PC-3 (cell line): ENCODE measurements at regions not wholly inside any gene's neighbourhood (a gene's known extent, or its start where the extent isn't known, plus 50 kb on each side); places are given as distances from the start of the nearest gene placed in this dataset.
A peak's percentile ranks its signal among the peaks of the same experiment; 100 is the strongest.

Experiments
- ATAC-seq: fragments of 200-7000 bp; cut with Tn5 transposase; 2 replicates; pipeline ENCODE4 v1.9.1; 2020; ENCODE audit warnings: mild to moderate bottlenecking, moderate library complexity
- BruUV-seq: library from RNA; stranded (reverse); fragments of 400-500 nt; replicated peaks from 2 replicates; lab custom pipeline; 2021; lab: Mats Ljungman, UMichigan
- CTCF ChIA-PET: fragments of 300-600 bp; sonication (Branson Sonifier 250); formaldehyde crosslinking; loops from one replicate; lab custom pipeline; 2022; ENCODE audit warnings: antibody characterized with exemption; lab: Charles Lee
- POLR2A ChIA-PET: fragments of 300-600 bp; sonication (Branson Sonifier 250); formaldehyde crosslinking; loops from one replicate; lab custom pipeline; 2022; ENCODE audit warnings: antibody characterized with exemption; ENCODE audit not compliant: unreplicated experiment; lab: Charles Lee
- DNase-seq: peaks from one replicate; pipeline ENCODE4 v3.0.0-alpha.2; 2015
- H2AFZ ChIP-seq: fragments of 300-600 bp; sonication (generic); 2 replicates; pipeline ENCODE4 v1.6.0; 2016; ENCODE audit warnings: antibody characterized with exemption, low read length
- H3F3A ChIP-seq: fragments of 300-600 bp; sonication (generic); one replicate; pipeline ENCODE4 v1.6.0; 2017; ENCODE audit warnings: antibody characterized with exemption, low read length, control low read depth, mild to moderate bottlenecking; ENCODE audit not compliant: unreplicated experiment
- H3K27ac ChIP-seq: fragments of 300-600 bp; sonication (generic); 2 replicates; pipeline ENCODE4 v1.5.1; 2016; ENCODE audit warnings: mild to moderate bottlenecking, low read length
- H3K27me3 ChIP-seq: fragments of 300-600 bp; sonication (generic); 2 replicates; pipeline ENCODE4 v1.6.1; 2016; ENCODE audit warnings: low read length, mixed read lengths
- H3K36me3 ChIP-seq: fragments of 300-600 bp; sonication (generic); 2 replicates; pipeline ENCODE4 v1.6.1; 2016; ENCODE audit warnings: low read depth, mixed run types, low read length, mixed read lengths
- H3K4me1 ChIP-seq: fragments of 300-600 bp; sonication (generic); 2 replicates; pipeline ENCODE4 v1.5.1; 2016; ENCODE audit warnings: low read length; ENCODE audit not compliant: insufficient read depth
- H3K4me2 ChIP-seq: fragments of 300-600 bp; sonication (generic); 2 replicates; pipeline ENCODE4 v1.6.0; 2016; ENCODE audit warnings: low read length
- H3K4me3 ChIP-seq: fragments of 300-600 bp; sonication (generic); 2 replicates; pipeline ENCODE4 v1.5.1; 2016; ENCODE audit warnings: mild to moderate bottlenecking, low read length, mixed read lengths
- H3K79me2 ChIP-seq: fragments of 300-600 bp; sonication (generic); 2 replicates; pipeline ENCODE4 v1.6.1; 2017; ENCODE audit warnings: low read length, mixed read lengths
- H3K9ac ChIP-seq: fragments of 300-600 bp; sonication (generic); 2 replicates; pipeline ENCODE4 v1.6.0; 2016; ENCODE audit warnings: mild to moderate bottlenecking, low read length
- H3K9me2 ChIP-seq: fragments of 300-600 bp; sonication (generic); replicated peaks from 2 replicates; pipeline ENCODE4 v1.6.1; 2016; ENCODE audit warnings: mixed run types, low read length, mixed read lengths
- H3K9me3 ChIP-seq: fragments of 300-600 bp; sonication (generic); 2 replicates; pipeline ENCODE4 v1.6.1; 2016; ENCODE audit warnings: low read length, mixed read lengths
- H4K20me1 ChIP-seq: fragments of 300-600 bp; sonication (generic); 2 replicates; pipeline ENCODE4 v1.6.1; 2016; ENCODE audit warnings: low read length, mixed read lengths
- EZH2 ChIP-seq: fragments of 300-600 bp; sonication (generic); IDR thresholded peaks from one replicate; pipeline ENCODE4 v1.6.1; 2017; ENCODE audit warnings: antibody characterized with exemption, mild to moderate bottlenecking, low read length; ENCODE audit not compliant: unreplicated experiment
- EZH2phosphoT487 ChIP-seq: fragments of 300-600 bp; sonication (generic); IDR thresholded peaks from 2 replicates; pipeline ENCODE4 v1.6.1; 2018; ENCODE audit warnings: mild to moderate bottlenecking, antibody characterized with exemption, low read length, borderline replicate concordance
- intact Hi-C: fragments of 100-400 bp; cut with micrococcal nuclease; formaldehyde crosslinking; loops from 2 replicates; pipeline ENCODE4 v1.9.0; 2023
- TF ChIP-seq, protein P1 (sequence below): fragments of 300-600 bp; sonication (generic); conservative IDR thresholded peaks from 2 replicates; pipeline ENCODE4 v1.5.1; 2017; ENCODE audit warnings: antibody characterized with exemption, low read depth, mild to moderate bottlenecking, low read length

DNA sequence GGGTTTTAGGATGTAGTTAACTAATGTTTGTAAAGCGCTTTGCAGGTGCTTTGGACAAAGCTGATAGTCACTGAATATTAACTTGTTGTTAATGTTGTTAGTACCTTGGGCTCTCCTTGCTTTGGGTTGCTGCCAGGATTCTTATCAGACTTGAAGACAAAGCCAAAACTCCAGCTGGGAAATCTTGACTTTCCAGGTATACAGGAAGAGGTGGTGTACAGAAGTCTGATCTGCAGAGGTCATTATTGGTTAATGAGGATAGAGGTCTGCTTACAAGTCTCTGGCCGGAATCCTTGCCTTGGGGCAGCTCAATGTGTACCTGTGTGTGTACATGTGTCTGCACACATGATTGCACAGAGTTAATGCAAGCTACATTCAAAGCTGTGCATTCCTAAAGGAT lies 96.0 kb upstream of the POU3F1 start:
- no peaks in the 10 kb centered on the region for H3K9me3 ChIP-seq
- ATAC-seq (no peak), DNase-seq (no peak)
- H3K4me3 ChIP-seq: no peak overlapping the region
- H3F3A ChIP-seq: no peaks in the 10 kb centered on the region
- no peak overlapping the region for H3K27ac ChIP-seq
- TF ChIP-seq, protein P1, sequence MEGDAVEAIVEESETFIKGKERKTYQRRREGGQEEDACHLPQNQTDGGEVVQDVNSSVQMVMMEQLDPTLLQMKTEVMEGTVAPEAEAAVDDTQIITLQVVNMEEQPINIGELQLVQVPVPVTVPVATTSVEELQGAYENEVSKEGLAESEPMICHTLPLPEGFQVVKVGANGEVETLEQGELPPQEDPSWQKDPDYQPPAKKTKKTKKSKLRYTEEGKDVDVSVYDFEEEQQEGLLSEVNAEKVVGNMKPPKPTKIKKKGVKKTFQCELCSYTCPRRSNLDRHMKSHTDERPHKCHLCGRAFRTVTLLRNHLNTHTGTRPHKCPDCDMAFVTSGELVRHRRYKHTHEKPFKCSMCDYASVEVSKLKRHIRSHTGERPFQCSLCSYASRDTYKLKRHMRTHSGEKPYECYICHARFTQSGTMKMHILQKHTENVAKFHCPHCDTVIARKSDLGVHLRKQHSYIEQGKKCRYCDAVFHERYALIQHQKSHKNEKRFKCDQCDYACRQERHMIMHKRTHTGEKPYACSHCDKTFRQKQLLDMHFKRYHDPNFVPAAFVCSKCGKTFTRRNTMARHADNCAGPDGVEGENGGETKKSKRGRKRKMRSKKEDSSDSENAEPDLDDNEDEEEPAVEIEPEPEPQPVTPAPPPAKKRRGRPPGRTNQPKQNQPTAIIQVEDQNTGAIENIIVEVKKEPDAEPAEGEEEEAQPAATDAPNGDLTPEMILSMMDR: no peak
- intact Hi-C loops: no loop called here
- H3K4me2 ChIP-seq: no peak overlapping the region
- no peaks in the 10 kb centered on the region for H3K9me2 ChIP-seq
- H3K4me1 ChIP-seq: peaks cover 27% of the 10 kb centered on the region
- H3K27me3 ChIP-seq: no peaks in the 10 kb centered on the region; the same call in 1 of the 2 replicates
- ChIA-PET POLR2A (no interaction called here), CTCF (no interaction called here)
- H4K20me1 ChIP-seq: no peaks in the 10 kb centered on the region
- no peak overlapping the region for H3K9ac ChIP-seq
- no peak overlapping the region for H2AFZ ChIP-seq
- H3K79me2 ChIP-seq: no peaks in the 10 kb centered on the region
- BruUV-seq: no TSS peak
- no peaks in the 10 kb centered on the region for H3K36me3 ChIP-seq

DNA sequence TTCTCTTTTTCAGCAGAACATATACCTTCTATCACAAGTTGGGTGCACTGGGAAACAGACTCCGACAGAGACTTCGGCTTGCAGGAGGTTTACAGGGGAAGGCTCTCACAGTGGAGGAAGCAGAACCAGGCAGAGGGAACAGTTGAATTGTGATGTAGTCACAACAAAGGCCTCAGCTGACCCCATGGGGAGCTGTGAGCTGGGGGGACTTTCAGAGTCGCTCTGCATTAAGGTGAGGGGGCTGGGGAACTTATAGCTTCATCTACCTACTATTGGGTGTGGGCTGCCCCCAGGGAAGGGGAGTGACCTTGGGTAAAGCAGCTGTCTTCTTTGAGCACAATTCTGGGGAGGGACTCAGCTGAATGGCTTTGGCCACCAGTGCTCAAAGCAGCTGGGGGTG lies 94.9 kb upstream of the POU3F1 start:
- no peaks in the 10 kb centered on the region; the same call in 1 of the 2 replicates for H3K27me3 ChIP-seq
- no peaks in the 10 kb centered on the region for H3K79me2 ChIP-seq
- no peaks in the 10 kb centered on the region for H3K9me3 ChIP-seq
- H3K9me2 ChIP-seq: no peaks in the 10 kb centered on the region
- CTCF ChIA-PET: no interaction called here
- no peak for ATAC-seq
- H4K20me1 ChIP-seq: no peaks in the 10 kb centered on the region
- no peak overlapping the region for H3K9ac ChIP-seq
- H2AFZ ChIP-seq: no peak overlapping the region
- DNase-seq: no peak
- intact Hi-C loops: no loop called here
- H3K36me3 ChIP-seq: no peaks in the 10 kb centered on the region
- no peak overlapping the region for H3K27ac ChIP-seq
- BruUV-seq: no TSS peak
- H3K4me2 ChIP-seq: no peak overlapping the region
- POLR2A ChIA-PET: no interaction called here
- H3K4me1 ChIP-seq: peaks cover 37% of the 10 kb centered on the region
- TF ChIP-seq EZH2phosphoT487 (no peak), EZH2 (no peak)
- TF ChIP-seq, protein P1: no peak
- H3F3A ChIP-seq: no peaks in the 10 kb centered on the region
- no peak overlapping the region for H3K4me3 ChIP-seq

DNA sequence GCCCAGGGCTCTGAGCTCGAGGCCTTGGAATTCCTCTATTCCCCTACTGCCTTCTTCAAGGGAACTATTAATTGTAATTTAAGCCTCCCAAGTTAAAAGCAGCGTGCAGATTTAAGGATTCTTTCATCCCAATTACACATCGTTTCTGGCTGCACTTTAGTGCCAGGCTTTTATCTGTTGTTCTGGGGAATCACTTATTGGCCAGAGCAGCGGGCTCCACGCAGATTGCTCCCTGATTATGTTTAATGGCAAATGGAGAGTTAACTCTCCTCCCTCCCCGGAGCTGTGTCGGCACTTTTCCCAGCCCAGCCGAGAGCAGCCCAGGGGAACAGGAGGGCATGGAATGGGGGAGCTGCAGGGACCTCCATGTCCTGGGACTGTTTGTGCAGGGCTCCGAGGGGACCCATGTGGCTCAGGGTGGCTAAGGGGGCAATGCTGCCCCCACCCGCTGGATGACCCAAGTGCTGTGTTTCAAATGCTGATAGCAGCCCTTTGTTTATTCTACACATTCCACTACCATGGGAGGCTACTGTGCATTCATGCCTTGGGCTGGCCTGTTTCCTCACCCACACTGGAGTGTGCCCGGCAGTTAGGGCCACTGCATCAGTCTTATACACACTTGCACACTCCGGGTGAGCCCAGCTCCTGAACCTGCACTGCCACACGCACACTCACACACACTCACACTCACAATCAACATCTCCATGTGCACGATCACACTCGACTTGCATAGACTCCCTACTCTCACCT lies 93.3 kb upstream of the POU3F1 start:
- DNase-seq: peak; percentile 20
- Histone ChIP-seq H3K4me1 (peaks cover 37% of the 10 kb centered on the region), H4K20me1 (no peaks in the 10 kb centered on the region), H3K27ac (no peak overlapping the region), H3K79me2 (no peaks in the 10 kb centered on the region), H3K27me3 (no peaks in the 10 kb centered on the region), H3K9ac (no peak overlapping the region), H3K4me3 (no peak overlapping the region), H3K36me3 (no peaks in the 10 kb centered on the region), H3K9me3 (no peaks in the 10 kb centered on the region), H2AFZ (no peak overlapping the region), H3K9me2 (no peaks in the 10 kb centered on the region), H3K4me2 (peak overlapping the region; percentile 62; the same call in 1 of the 2 replicates), H3F3A (no peaks in the 10 kb centered on the region)
- TF ChIP-seq EZH2phosphoT487 (no peak), EZH2 (no peak)
- TF ChIP-seq, protein P1: no peak
- ChIA-PET POLR2A (no interaction called here), CTCF (no interaction called here)
- intact Hi-C loops: loop anchor here (10.0 kb wide), 1 partner anchor 105 kb away; no protein-coding TSS in a partner anchor
- BruUV-seq: no TSS peak
- ATAC-seq: no peak
